BE2C (cell line): ENCODE measurements at regions not wholly inside any gene's neighbourhood (a gene's known extent, or its start where the extent isn't known, plus 50 kb on each side); places are given as distances from the start of the nearest gene placed in this dataset.
A peak's percentile ranks its signal among the peaks of the same experiment; 100 is the strongest.
"Not testable (repeated sequence)": the region's sequence is repeated elsewhere in the genome, so short reads cannot be mapped to it uniquely, and the experiment has no call there.

Experiments
- DNase-seq: peaks from one replicate; pipeline ENCODE4 v3.0.0-alpha.2; 2020
- H3K27me3 ChIP-seq: fragments of 250-450 bp; sonication (Bioruptor Pico); 2 replicates; pipeline ENCODE4 v1.5.1; 2020; ENCODE audit warnings: mild to moderate bottlenecking
- H3K36me3 ChIP-seq: fragments of 250-450 bp; sonication (Bioruptor Pico); 2 replicates; pipeline ENCODE4 v1.5.1; 2020; ENCODE audit warnings: mild to moderate bottlenecking
- H3K4me1 ChIP-seq: fragments of 250-450 bp; sonication (Bioruptor Pico); 2 replicates; pipeline ENCODE4 v1.5.1; 2020
- H3K4me3 ChIP-seq: 2 replicates; pipeline ENCODE4 v1.5.1; 2011; ENCODE audit warnings: low read depth, low read length
- H3K9me3 ChIP-seq: fragments of 250-450 bp; sonication (Bioruptor Pico); 2 replicates; pipeline ENCODE4 v1.5.1; 2020
- TF ChIP-seq, protein P1 (sequence below): IDR thresholded peaks from 2 replicates; pipeline ENCODE4 v1.5.1; 2012; ENCODE audit warnings: mild to moderate bottlenecking, low read depth, low read length

DNA sequence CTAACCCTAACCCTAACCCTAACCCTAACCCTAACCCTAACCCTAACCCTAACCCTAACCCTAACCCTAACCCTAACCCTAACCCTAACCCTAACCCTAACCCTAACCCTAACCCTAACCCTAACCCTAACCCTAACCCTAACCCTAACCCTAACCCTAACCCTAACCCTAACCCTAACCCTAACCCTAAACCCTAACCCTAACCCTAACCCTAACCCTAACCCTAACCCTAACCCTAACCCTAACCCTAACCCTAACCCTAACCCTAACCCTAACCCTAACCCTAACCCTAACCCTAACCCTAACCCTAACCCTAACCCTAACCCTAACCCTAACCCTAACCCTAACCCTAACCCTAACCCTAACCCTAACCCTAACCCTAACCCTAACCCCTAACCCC, 80.6 kb upstream of the PLEKHG4B start:
- not testable (repeated sequence) for H3K27me3 ChIP-seq, DNase-seq, H3K9me3 ChIP-seq, H3K36me3 ChIP-seq, H3K4me3 ChIP-seq, H3K4me1 ChIP-seq

DNA sequence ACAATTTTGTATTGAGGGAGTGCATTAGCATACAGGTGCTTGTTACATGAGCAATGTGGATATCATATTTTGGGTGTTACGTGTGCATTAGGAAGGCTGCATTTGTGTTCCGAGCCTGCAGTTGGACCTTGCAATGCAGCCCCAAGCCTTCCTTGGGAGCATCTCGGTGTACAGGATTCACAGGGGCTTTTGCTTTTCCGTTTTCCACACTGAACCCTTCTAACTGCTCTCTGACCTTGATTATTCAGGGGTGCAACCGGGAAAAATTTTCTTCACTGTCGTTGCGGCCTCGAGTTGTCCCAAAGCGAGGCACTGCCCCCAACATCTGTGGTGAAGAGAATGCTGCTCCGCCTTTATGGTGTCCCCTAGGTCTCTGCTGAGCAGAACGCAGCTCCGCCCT, 80.1 kb upstream of the PLEKHG4B start:
- Histone ChIP-seq H3K27me3 (no peaks in the 10 kb centered on the region), H3K4me1 (no peaks in the 10 kb centered on the region), H3K4me3 (no peak overlapping the region), H3K9me3 (no peaks in the 10 kb centered on the region; the same call in 1 of the 2 replicates), H3K36me3 (no peaks in the 10 kb centered on the region)
- TF ChIP-seq, protein P1, sequence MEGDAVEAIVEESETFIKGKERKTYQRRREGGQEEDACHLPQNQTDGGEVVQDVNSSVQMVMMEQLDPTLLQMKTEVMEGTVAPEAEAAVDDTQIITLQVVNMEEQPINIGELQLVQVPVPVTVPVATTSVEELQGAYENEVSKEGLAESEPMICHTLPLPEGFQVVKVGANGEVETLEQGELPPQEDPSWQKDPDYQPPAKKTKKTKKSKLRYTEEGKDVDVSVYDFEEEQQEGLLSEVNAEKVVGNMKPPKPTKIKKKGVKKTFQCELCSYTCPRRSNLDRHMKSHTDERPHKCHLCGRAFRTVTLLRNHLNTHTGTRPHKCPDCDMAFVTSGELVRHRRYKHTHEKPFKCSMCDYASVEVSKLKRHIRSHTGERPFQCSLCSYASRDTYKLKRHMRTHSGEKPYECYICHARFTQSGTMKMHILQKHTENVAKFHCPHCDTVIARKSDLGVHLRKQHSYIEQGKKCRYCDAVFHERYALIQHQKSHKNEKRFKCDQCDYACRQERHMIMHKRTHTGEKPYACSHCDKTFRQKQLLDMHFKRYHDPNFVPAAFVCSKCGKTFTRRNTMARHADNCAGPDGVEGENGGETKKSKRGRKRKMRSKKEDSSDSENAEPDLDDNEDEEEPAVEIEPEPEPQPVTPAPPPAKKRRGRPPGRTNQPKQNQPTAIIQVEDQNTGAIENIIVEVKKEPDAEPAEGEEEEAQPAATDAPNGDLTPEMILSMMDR: no peak
- DNase-seq: no peak

DNA sequence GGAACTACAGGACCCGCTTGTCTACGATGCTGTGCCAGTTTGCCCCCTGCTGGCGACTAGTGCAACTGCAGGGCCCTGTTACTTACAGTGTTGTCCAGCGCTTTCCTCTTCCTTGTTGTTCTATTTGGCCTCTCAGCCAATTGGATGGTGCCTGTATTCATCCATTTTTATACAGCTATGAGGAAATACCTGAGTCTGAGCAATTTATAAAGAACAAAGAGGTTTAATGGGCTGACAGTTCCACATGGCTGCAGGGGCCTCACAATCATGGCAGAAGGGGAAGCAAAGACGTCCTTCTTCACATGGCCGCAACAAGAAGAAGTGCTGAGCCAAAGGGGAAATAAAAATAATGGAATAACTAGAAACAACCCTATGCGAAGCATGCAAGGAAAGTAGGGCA, 78.7 kb upstream of the PLEKHG4B start:
- H3K4me3 ChIP-seq: no peak overlapping the region
- TF ChIP-seq, protein P1: no peak
- no peaks in the 10 kb centered on the region for H3K36me3 ChIP-seq
- H3K27me3 ChIP-seq: no peaks in the 10 kb centered on the region
- H3K9me3 ChIP-seq: no peaks in the 10 kb centered on the region; the same call in 1 of the 2 replicates
- no peaks in the 10 kb centered on the region for H3K4me1 ChIP-seq
- no peak for DNase-seq

DNA sequence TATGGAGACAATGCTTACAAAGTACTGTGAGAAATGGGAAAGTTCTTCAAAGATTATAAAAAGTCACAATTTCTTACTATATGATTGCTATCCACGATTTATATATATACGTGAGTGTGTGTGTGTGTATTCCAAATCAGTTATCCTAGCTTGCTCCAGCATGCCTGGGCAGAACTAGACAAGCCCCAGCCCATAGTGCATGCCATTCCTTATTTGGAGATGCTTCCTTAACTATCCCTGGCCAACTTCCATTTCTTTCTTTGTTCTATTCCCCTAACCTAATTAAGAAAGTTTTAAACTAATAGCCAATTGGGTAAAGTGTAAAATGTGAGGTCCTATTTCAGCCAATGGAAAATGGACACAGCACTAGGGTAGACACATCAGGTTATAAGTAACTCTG, 77.3 kb upstream of the PLEKHG4B start:
- not testable (repeated sequence) for DNase-seq, H3K4me3 ChIP-seq, H3K4me1 ChIP-seq, H3K9me3 ChIP-seq, H3K36me3 ChIP-seq, H3K27me3 ChIP-seq

DNA sequence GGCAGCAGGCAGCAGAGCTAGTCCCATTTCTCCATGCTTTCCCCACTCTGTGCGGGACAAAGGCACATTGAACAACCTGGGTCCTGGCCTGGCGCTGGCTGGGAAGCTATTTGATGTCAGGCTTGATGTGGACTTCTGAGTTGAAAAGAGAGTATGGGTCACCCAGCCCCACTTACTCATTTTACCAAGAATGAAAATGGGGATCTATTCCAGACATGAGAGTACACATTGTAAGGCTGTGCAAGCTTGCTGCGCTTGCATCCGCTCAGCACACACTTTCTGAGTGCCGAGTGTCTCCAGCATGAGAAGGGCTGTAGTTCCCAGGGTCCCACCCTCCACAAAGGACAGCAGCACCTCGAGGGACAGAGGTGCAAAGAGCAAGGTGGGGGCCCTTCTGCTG, 71.7 kb upstream of the PLEKHG4B start:
- not testable (repeated sequence) for H3K4me3 ChIP-seq, H3K4me1 ChIP-seq, H3K9me3 ChIP-seq, H3K27me3 ChIP-seq, DNase-seq, H3K36me3 ChIP-seq

DNA sequence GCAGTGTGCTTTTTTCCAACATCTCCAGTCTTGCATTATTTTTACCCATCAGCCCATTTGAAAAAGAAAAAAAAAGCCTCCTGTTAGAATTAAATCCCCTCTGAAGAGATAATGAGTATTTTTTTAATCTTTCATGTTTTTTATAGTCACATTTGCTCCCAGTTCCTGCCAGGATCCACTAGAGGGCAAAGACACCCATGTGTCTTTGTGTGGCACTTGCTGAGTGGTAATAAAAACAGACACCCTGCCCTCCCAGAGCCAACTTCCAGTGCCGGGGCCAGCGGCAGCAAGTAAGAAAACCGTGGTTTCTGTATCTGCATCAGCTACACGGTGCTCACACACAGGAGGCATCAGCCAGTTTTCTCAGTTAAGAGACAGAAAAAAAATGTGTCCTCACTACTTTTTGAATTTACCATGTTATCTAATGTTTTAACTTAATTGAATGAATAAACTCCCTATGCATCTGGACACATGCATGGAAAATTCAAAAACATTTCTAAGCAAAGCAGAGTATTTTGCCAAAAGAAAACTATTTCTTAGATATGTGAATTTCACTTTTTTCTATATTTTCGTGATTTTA, 70.2 kb upstream of the PLEKHG4B start:
- Histone ChIP-seq H3K9me3 (no peaks in the 10 kb centered on the region), H3K4me1 (no peaks in the 10 kb centered on the region), H3K36me3 (no peaks in the 10 kb centered on the region), H3K4me3 (no peak overlapping the region), H3K27me3 (no peaks in the 10 kb centered on the region)
- TF ChIP-seq, protein P1: peak; percentile 33; the same call in 1 of the 2 replicates
- DNase-seq: no peak

DNA sequence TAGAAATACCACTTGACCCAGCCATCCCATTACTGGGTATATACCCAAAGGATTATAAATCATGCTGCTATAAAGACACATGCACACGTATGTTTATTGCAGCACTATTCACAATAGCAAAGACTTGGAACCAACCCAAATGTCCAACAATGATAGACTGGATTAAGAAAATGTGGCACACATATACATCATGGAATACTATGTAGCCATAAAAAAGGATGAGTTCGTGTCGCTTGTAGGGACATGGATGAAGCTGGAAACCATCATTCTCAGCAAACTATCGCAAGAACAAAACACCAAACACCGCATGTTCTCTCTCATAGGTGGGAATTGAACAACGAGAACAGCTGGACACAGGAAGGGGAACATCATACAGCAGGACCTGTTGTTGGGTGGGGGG, 68.1 kb upstream of the PLEKHG4B start:
- H3K9me3 ChIP-seq, H3K4me1 ChIP-seq, H3K4me3 ChIP-seq, H3K27me3 ChIP-seq, DNase-seq, H3K36me3 ChIP-seq: not testable (repeated sequence)

DNA sequence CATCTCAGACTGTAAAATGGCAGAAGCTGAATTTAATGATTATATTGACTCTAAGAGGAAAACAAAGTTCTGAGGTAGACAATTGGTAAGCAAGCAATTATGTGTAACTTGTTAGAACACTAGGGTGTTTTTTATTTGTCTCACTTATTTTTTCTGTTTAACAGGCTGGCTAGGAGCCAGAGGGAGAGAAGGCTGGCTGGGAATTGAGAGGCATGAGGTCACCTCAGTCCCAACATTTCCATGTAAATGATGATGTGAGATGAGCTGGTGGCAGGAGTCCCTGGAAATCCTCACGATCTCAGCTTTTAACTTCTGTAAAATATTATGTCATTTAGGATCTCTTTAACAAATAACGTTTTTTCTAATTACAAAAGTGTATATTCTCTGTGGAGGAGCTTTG, 66.9 kb upstream of the PLEKHG4B start:
- not testable (repeated sequence) for H3K36me3 ChIP-seq, H3K27me3 ChIP-seq

DNA sequence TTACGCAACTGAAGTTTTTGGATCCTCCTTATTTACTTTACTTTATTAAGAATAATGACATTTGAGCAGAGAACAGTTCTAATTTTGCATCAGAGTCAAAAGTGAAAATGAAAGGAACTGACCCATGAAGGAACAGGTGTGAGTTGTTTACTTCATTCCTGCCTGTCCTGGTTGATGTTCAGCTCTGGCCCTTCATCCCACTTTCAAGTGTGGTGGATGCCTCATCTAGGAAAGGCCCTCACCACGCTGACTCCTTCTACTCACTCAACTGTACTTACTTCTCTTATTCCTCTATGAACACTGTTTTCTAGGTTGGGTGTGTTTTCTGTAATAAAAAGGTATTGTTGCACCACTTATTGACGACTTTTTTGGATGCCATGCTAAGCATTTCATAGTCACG, 61.8 kb upstream of the PLEKHG4B start:
- H3K4me3 ChIP-seq: no peak overlapping the region
- TF ChIP-seq, protein P1: no peak
- no peaks in the 10 kb centered on the region for H3K9me3 ChIP-seq
- no peaks in the 10 kb centered on the region for H3K36me3 ChIP-seq
- H3K27me3 ChIP-seq: no peaks in the 10 kb centered on the region
- no peak for DNase-seq
- H3K4me1 ChIP-seq: no peaks in the 10 kb centered on the region

More for the DNA sequence above, 66.9 kb upstream of the PLEKHG4B start:
- not testable (repeated sequence) for DNase-seq, H3K4me3 ChIP-seq, H3K4me1 ChIP-seq, H3K9me3 ChIP-seq

DNA sequence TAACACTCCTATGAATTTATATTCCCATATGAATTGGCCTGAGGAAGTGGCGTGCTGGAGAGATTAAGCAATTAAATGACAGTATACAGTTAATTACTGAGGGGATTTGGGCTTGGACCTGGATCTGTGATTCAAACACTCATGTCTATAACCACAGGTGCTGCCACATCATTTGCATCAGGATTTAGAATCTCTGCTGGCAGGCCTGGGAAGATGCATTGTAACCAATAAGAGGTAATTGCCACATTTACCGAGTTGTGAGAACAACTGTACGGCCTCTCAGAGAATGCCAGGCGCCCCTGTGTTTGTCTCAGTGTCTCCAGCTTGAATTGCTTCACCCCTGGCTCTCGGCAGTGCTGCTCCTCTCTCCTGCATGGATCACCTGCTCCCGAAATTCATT, 61.4 kb upstream of the PLEKHG4B start:
- H3K9me3 ChIP-seq, H3K4me1 ChIP-seq, H3K27me3 ChIP-seq, H3K4me3 ChIP-seq, DNase-seq, H3K36me3 ChIP-seq: not testable (repeated sequence)
